Superior temporal gyrus (tissue), 1 donor: ENCODE measurements at regions not wholly inside any gene's neighbourhood (a gene's known extent, or its start where the extent isn't known, plus 50 kb on each side); places are given as distances from the start of the nearest gene placed in this dataset.
"Not testable (repeated sequence)": the region's sequence is repeated elsewhere in the genome, so short reads cannot be mapped to it uniquely, and the experiment has no call there.

ENCODE experiments used
- DNase-seq: peaks from one replicate; pipeline ENCODE4 v3.0.0-alpha.2; 2016; ENCODE audit errors: extremely low spot score

GRCh38 chr9:105114318-105114717, 130.1 kb upstream of the SLC44A1 start:
- DNase-seq, result no peak

DNA sequence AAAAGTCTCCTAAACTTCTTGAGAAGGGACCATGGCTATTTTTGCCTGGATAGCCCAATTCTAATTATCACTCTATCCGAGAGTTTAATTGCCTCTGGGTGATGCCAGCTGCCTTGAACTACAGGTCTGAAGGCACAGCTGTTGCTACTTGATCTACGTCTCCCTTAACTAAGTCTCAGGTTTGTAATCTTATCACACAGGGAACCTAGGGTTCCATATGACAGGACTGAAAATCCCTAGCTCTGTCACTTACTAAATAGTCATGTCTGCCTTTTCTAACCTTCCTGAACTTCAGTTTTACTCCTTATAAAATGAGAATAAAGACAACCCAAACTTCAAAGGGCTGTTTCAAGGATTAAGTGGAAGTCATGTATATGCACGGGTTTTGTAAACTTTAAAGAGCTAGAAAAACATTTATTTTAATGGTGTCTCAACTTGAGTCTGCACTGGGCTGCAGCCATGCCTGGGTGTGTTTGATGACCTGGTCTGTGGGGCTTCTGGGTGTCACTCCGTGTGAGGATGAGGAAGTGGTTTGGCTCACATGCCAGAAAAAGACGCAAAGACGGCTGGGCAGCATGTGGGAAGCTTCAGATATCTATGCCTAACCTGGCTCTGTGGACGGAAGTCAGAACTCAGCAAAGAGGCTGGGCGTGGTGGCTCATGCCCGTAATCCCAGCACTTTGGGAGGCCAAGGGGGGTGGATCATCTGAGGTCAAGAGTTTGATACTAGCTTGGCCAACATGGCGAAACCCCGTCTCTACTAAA, 129.3 kb upstream of the SLC44A1 start:
- DNase-seq, result no peak

GRCh38 chr9:105116052-105116868, 128.2 kb upstream of the SLC44A1 start:
- no peak for DNase-seq

DNA sequence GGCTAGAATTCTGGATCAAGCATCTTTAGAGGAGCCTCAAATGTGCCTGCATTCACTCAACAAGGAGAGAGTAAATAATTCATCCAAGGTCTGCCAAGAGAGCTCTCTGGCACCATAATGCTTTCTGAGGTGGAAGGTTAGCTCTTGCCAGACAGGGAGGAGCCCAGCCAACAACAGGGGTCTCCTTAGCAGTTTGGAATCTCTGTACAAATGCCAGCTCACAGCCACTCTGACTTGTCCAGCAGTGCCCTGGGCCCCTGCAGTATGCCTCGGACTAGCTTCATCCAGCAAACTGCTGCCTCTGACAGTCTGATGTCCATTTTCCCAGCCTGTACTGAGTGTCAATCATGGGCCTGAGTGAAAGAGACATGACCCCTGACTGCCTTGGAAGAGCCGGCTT, 127.2 kb upstream of the SLC44A1 start:
- no peak for DNase-seq

- no peak for DNase-seq
These were observed 125.8 kb upstream of the SLC44A1 start for GRCh38 chr9:105118636-105119035.

- peak; percentile 35 for DNase-seq
These were observed 125.3 kb upstream of the SLC44A1 start for GRCh38 chr9:105119156-105119555.

- DNase-seq, result no peak
These were observed 122.5 kb upstream of the SLC44A1 start for GRCh38 chr9:105121861-105122430.

- DNase-seq, result not testable (repeated sequence)
These were observed 119.9 kb upstream of the SLC44A1 start for GRCh38 chr9:105124598-105124997.

GRCh38 chr9:105126226-105126625, 118.2 kb upstream of the SLC44A1 start:
- no peak for DNase-seq

GRCh38 chr9:105127863-105128220, 116.6 kb upstream of the SLC44A1 start:
- DNase-seq, result no peak

GRCh38 chr9:105128908-105129600, 115.4 kb upstream of the SLC44A1 start:
- no peak for DNase-seq

GRCh38 chr9:105129731-105130130, 114.7 kb upstream of the SLC44A1 start:
- no peak for DNase-seq

GRCh38 chr9:105131981-105132380, 112.5 kb upstream of the SLC44A1 start:
- DNase-seq, result no peak

DNA sequence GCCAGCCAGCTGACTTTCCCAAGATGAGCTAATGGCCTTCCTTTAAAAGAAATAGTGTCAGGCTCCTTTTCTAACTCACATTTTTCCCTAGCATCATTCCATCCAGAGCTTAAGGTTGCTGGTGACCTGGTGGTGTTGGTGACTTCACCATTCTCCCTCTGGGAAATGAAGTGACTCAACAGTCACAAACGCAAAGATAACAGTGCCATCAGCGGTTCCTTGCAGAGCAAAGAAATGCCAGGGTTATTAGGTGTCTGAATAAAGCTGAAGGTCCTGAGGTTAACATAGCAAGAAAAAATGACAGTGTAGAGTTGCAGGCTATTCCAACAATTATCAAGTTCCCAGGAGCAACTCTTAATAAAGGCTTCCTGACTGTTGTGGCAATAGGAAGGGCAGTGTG, 111.8 kb upstream of the SLC44A1 start:
- no peak for DNase-seq

GRCh38 chr9:105138306-105138801, 106.1 kb upstream of the SLC44A1 start:
- DNase-seq, result no peak

GRCh38 chr9:105141146-105141975, 103.1 kb upstream of the SLC44A1 start:
- no peak for DNase-seq

- DNase-seq, result no peak
These were observed 102.5 kb upstream of the SLC44A1 start for GRCh38 chr9:105141976-105142250.

DNA sequence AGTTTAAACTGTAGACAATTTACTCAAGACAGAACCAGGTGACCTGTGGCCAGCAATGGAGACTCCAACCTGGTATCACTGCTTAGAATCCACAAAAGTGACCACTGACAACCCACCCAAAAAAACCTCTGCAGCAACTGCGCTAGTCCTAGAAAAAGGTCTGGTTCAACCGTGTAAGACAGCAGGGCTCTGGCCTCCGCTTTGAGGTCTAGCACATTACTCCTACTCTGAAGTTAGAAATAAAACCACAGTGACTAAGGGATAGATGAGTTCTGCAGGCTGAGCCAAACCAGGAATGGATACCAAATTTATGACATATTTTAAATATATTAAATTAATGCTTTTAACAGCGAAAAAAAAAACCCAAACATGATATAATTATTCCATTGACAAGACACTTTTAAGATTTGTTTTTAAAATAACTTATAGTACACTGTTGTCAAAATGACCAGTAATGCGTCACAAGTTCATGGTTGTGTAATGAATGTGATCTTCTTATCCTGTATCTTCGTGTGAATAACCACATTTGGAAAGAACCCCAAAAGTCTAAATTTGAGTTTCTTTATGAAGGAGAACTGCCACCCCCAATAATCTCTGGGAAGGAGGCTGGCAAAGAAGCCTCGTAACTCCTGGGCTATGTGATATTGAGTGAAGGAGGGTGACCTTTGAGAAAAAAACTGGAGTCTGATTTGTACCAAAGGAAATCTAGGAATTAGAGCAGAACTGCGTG, 101.9 kb upstream of the SLC44A1 start:
- no peak for DNase-seq

GRCh38 chr9:105143136-105143430, 101.4 kb upstream of the SLC44A1 start:
- no peak for DNase-seq

DNA sequence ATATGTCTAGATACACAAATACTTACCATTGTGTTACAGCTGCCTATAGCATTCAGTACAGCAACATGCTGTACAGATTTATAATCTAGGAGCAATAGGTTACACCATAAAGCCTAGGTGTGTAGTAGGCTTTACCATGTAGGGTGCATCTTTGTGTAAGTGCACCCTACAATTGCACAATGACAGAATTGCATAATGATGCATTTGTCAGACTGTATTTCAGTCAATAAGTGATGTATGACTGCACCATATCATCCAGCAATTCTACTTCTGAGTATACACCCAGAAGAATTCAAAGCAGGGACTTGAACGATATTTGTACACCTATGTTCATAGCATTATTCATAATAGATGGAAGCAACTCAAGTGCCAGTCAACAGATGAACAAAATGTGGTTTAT, 100.4 kb upstream of the SLC44A1 start:
- no peak for DNase-seq

- DNase-seq, result no peak
These were observed 99.6 kb upstream of the SLC44A1 start for GRCh38 chr9:105144841-105145240.
